ENCODE measurements at regions not wholly inside any gene's neighbourhood (a gene's known extent, or its start where the extent isn't known, plus 50 kb on each side); places are given as distances from the start of the nearest gene placed in this dataset.

DNA sequence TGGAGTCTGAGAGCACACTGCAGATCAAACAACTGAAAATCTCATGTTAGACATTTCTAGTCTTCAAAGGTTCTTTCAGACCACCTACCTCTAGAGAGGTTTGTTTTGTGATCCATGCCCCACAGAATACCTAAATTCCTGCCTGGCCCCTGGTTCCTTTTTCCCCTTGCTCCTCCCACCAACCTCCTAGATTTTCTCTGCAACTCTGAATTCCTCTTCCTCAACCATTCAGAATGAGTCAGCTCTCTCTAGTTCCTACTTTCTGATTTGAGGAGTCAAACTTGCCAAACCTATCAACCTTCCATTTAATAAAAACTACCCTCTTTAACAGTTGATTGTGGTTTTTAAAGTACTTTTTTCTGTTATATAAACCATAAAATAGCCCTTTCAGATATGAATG is 83.2 kb upstream of the ZNF462 start:
- no peak for TF ChIP-seq SMAD4 (CRISPR knock-in tag; IDR thresholded peaks at IDR 0.05)
- TF ChIP-seq, protein P1, sequence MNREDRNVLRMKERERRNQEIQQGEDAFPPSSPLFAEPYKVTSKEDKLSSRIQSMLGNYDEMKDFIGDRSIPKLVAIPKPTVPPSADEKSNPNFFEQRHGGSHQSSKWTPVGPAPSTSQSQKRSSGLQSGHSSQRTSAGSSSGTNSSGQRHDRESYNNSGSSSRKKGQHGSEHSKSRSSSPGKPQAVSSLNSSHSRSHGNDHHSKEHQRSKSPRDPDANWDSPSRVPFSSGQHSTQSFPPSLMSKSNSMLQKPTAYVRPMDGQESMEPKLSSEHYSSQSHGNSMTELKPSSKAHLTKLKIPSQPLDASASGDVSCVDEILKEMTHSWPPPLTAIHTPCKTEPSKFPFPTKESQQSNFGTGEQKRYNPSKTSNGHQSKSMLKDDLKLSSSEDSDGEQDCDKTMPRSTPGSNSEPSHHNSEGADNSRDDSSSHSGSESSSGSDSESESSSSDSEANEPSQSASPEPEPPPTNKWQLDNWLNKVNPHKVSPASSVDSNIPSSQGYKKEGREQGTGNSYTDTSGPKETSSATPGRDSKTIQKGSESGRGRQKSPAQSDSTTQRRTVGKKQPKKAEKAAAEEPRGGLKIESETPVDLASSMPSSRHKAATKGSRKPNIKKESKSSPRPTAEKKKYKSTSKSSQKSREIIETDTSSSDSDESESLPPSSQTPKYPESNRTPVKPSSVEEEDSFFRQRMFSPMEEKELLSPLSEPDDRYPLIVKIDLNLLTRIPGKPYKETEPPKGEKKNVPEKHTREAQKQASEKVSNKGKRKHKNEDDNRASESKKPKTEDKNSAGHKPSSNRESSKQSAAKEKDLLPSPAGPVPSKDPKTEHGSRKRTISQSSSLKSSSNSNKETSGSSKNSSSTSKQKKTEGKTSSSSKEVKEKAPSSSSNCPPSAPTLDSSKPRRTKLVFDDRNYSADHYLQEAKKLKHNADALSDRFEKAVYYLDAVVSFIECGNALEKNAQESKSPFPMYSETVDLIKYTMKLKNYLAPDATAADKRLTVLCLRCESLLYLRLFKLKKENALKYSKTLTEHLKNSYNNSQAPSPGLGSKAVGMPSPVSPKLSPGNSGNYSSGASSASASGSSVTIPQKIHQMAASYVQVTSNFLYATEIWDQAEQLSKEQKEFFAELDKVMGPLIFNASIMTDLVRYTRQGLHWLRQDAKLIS (CRISPR knock-in tag; IDR thresholded peaks at IDR 0.05; ENCODE audit: borderline replicate concordance): no peak
- no peak for TF ChIP-seq PRRX2 (CRISPR knock-in tag; IDR thresholded peaks at IDR 0.05)
- no peak for TF ChIP-seq NFATC4 (CRISPR knock-in tag; IDR thresholded peaks at IDR 0.05)
- TF ChIP-seq JUN (CRISPR knock-in tag; IDR thresholded peaks at IDR 0.05): no peak
- no peak for TF ChIP-seq GTF2I (CRISPR knock-in tag; conservative IDR thresholded peaks at IDR 0.05)
- TF ChIP-seq GRHL2 (CRISPR knock-in tag; IDR thresholded peaks at IDR 0.05; ENCODE audit: insufficient replicate concordance, severe bottlenecking): no peak
- no peak for TF ChIP-seq MYBL2 (CRISPR knock-in tag; IDR thresholded peaks at IDR 0.05)
- TF ChIP-seq, protein P2, sequence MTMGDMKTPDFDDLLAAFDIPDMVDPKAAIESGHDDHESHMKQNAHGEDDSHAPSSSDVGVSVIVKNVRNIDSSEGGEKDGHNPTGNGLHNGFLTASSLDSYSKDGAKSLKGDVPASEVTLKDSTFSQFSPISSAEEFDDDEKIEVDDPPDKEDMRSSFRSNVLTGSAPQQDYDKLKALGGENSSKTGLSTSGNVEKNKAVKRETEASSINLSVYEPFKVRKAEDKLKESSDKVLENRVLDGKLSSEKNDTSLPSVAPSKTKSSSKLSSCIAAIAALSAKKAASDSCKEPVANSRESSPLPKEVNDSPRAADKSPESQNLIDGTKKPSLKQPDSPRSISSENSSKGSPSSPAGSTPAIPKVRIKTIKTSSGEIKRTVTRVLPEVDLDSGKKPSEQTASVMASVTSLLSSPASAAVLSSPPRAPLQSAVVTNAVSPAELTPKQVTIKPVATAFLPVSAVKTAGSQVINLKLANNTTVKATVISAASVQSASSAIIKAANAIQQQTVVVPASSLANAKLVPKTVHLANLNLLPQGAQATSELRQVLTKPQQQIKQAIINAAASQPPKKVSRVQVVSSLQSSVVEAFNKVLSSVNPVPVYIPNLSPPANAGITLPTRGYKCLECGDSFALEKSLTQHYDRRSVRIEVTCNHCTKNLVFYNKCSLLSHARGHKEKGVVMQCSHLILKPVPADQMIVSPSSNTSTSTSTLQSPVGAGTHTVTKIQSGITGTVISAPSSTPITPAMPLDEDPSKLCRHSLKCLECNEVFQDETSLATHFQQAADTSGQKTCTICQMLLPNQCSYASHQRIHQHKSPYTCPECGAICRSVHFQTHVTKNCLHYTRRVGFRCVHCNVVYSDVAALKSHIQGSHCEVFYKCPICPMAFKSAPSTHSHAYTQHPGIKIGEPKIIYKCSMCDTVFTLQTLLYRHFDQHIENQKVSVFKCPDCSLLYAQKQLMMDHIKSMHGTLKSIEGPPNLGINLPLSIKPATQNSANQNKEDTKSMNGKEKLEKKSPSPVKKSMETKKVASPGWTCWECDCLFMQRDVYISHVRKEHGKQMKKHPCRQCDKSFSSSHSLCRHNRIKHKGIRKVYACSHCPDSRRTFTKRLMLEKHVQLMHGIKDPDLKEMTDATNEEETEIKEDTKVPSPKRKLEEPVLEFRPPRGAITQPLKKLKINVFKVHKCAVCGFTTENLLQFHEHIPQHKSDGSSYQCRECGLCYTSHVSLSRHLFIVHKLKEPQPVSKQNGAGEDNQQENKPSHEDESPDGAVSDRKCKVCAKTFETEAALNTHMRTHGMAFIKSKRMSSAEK (CRISPR knock-in tag; IDR thresholded peaks at IDR 0.05; ENCODE audit: borderline replicate concordance): no peak
- TF ChIP-seq, protein P3, sequence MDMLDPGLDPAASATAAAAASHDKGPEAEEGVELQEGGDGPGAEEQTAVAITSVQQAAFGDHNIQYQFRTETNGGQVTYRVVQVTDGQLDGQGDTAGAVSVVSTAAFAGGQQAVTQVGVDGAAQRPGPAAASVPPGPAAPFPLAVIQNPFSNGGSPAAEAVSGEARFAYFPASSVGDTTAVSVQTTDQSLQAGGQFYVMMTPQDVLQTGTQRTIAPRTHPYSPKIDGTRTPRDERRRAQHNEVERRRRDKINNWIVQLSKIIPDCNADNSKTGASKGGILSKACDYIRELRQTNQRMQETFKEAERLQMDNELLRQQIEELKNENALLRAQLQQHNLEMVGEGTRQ (CRISPR knock-in tag; IDR thresholded peaks at IDR 0.05): no peak
- no peak for TF ChIP-seq CREB1 (CRISPR knock-in tag; IDR thresholded peaks at IDR 0.05)
- no peak for TF ChIP-seq SMAD3 (CRISPR knock-in tag; IDR thresholded peaks at IDR 0.05; ENCODE audit: borderline replicate concordance)
- TF ChIP-seq, protein P4, sequence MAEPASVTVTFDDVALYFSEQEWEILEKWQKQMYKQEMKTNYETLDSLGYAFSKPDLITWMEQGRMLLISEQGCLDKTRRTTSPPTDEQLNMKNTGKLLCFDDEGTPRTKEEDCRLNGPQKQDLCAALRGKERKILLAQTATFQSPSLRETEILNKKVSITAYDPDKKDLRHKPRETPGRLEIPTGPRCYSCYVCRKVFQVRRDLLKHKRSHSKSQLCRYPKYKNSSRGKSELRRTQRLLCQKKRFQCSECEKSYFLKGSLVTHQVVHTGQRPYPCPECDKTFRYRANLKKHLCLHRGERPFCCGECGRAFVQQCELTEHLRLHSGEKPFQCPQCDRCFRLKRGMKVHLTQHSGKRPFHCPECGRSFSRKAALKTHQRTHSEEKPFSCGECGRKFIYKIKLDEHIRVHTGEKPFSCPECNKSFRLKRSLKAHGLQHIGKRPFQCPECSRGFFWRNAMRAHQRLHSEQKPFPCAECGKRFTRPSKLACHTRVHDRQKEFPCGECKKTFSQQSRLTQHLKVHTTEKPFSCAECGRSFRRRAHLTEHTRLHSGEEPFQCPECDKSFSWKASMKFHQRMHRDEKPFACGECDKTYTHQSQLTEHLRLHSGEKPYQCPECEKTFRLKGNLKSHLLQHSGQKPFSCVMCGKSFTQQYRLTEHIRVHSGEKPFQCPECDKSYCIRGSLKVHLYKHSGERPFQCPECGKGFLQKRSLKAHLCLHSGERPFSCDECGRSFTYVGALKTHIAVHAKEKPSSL (CRISPR knock-in tag; conservative IDR thresholded peaks at IDR 0.05): no peak
- TF ChIP-seq SOX15 (CRISPR knock-in tag; IDR thresholded peaks at IDR 0.05): no peak
- no peak for TF ChIP-seq NR2C2 (CRISPR knock-in tag; IDR thresholded peaks at IDR 0.05)
- TF ChIP-seq ETV6 (CRISPR knock-in tag; IDR thresholded peaks at IDR 0.05): no peak
- TF ChIP-seq TEAD4 (CRISPR knock-in tag; IDR thresholded peaks at IDR 0.05): no peak
- TF ChIP-seq HMGA2 (CRISPR knock-in tag; IDR thresholded peaks at IDR 0.05): no peak
- TF ChIP-seq SP1 (CRISPR knock-in tag; conservative IDR thresholded peaks at IDR 0.05): no peak
- Mint-ChIP-seq H3K9me3 (no peaks in the 10 kb centered on the region), H3K27me3 (ENCODE audit: low read depth) (no peaks in the 10 kb centered on the region), H3K4me1 (0 out of 2 replicates have a peak, but pooled peaks cover 4% of the 10 kb centered on the region), H3K4me3 (no peak overlapping the region), H3K36me3 (no peaks in the 10 kb centered on the region), H3K27ac (no peak overlapping the region)
- ATAC-seq (no peak), DNase-seq (ENCODE audit: low spot score) (no peak)
- ChIA-PET POLR2A (no interaction called here), CTCF (no interaction called here)

All from WTC11 (cell line).